CD4-positive, alpha-beta T cell treated with Interleukin-21 for 1 hour (primary cell): ENCODE measurements at regions not wholly inside any gene's neighbourhood (a gene's known extent, or its start where the extent isn't known, plus 50 kb on each side); places are given as distances from the start of the nearest gene placed in this dataset.

Experiments used
- DNase-seq: peaks from one replicate; pipeline ENCODE4 v3.0.0-alpha.2; 2020

- DNase-seq: no peak
Observed at GRCh38 chr17:79269620-79270019, 195.0 kb downstream of the ENGASE start.

- no peak for DNase-seq
Observed at GRCh38 chr17:79263191-79263590, 188.6 kb downstream of the ENGASE start.

- no peak for DNase-seq
Observed at GRCh38 chr17:79262624-79263023, 188.0 kb downstream of the ENGASE start.

- no peak for DNase-seq
Observed at GRCh38 chr17:79261355-79262072, 186.9 kb downstream of the ENGASE start.

GRCh38 chr17:79258843-79259242, 184.2 kb downstream of the ENGASE start:
- DNase-seq: no peak

GRCh38 chr17:79258041-79258440, 183.4 kb downstream of the ENGASE start:
- no peak for DNase-seq

GRCh38 chr17:79255926-79256585, 181.4 kb downstream of the ENGASE start:
- no peak for DNase-seq

GRCh38 chr17:79255456-79255855, 180.8 kb downstream of the ENGASE start:
- no peak for DNase-seq

GRCh38 chr17:79255046-79255445, 180.4 kb downstream of the ENGASE start:
- no peak for DNase-seq

GRCh38 chr17:79252886-79253285, 178.3 kb downstream of the ENGASE start:
- no peak for DNase-seq

- DNase-seq: no peak
Observed at GRCh38 chr17:79251824-79252223, 177.2 kb downstream of the ENGASE start.

GRCh38 chr17:79249929-79250521, 175.4 kb downstream of the ENGASE start:
- DNase-seq: no peak

- no peak for DNase-seq
Observed at GRCh38 chr17:79248843-79249493, 174.3 kb downstream of the ENGASE start.

- no peak for DNase-seq
Observed at GRCh38 chr17:79246225-79247190, 171.9 kb downstream of the ENGASE start.

- DNase-seq: no peak
Observed at GRCh38 chr17:79244665-79245064, 170.0 kb downstream of the ENGASE start.

- DNase-seq: no peak
Observed at GRCh38 chr17:79243996-79244395, 169.4 kb downstream of the ENGASE start.

GRCh38 chr17:79243603-79243990, 169.0 kb downstream of the ENGASE start:
- DNase-seq: no peak

- no peak for DNase-seq
Observed at GRCh38 chr17:79242873-79243602, 168.4 kb downstream of the ENGASE start.

- DNase-seq: no peak
Observed at GRCh38 chr17:79242393-79242792, 167.8 kb downstream of the ENGASE start.

- DNase-seq: no peak
Observed at GRCh38 chr17:79241616-79242015, 167.0 kb downstream of the ENGASE start.

GRCh38 chr17:79239205-79239604, 164.6 kb downstream of the ENGASE start:
- no peak for DNase-seq
